Stimulated activated CD8-positive, alpha-beta memory T cell treated with anti-CD3 and anti-CD28 coated beads, Interleukin-4, amount 100 ng/mL, for 4 hours (primary cell): ENCODE measurements at regions not wholly inside any gene's neighbourhood (a gene's known extent, or its start where the extent isn't known, plus 50 kb on each side); places are given as distances from the start of the nearest gene placed in this dataset.
"Not testable (repeated sequence)": the region's sequence is repeated elsewhere in the genome, so short reads cannot be mapped to it uniquely, and the experiment has no call there.

ENCODE experiments used
- DNase-seq, 2 donors: peaks; one replicate each; pipeline ENCODE4 v3.0.0-alpha.2; 2020; ENCODE audit warnings: low read depth in 2 of 2, low spot score in 1 of 2

- DNase-seq = no peak
Observed at GRCh38 chr18:51519571-51519970, 322.1 kb upstream of the MEX3C start.

GRCh38 chr18:51520676-51521180 is 323.2 kb upstream of the MEX3C start:
- no peak for DNase-seq

- no peak for DNase-seq
Observed at GRCh38 chr18:51522338-51522737, 324.9 kb upstream of the MEX3C start.

DNA sequence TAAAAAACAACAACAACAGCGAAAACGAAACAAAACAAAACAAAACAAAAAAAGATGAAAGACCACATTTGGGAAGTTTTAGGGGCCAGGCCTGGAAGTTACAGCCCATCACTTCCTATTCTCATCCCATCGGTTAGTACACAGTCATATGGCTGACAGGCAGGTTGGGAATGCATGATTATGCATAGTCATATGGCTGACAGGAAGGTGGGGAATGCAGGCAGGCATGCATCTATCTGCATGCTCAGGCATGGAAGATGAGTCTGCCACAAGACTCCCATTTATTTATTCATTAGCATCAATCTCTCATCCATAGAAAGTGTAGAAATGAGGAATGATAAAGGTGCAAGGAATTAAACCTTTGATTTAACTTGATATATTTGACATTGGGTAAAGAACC is 325.3 kb upstream of the MEX3C start:
- DNase-seq = no peak

- no peak for DNase-seq
Observed at GRCh38 chr18:51523671-51524070, 326.2 kb upstream of the MEX3C start.

DNA sequence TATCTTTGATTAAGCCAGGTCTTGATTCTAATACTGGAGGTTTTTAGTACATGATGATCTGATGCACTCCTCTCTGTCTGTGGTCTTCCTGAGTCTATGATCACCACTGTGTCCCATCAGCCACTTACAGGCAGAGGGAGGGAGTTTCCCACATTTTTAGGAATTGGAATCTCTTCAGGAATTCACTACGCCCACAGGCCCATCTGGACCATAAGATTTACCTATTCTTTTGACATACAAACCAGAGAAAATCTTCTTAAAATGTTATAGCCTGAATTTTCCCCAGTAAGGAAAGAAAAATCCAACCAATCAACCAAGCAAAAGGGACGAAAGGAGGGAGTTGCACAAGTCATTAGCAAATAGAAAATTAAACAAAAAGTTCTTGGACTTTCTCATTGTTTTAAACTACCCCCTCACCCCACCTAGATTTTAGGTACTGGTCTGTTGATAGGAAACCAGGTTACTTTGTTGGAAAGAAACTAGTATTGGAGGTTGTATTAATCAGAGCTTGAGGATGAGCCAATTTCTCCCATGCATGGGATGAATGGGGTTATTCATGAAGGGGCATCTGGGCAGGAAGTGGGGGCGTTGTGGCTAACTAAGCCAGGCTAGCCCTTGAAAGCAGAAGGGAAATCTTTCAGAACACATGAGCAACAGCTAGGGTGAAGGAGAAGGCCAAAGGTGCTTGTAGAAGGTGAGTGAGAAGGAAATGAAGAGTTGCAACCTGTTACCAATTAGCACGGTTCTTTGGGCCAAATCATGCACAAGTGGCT is 328.2 kb upstream of the MEX3C start:
- DNase-seq = no peak

DNA sequence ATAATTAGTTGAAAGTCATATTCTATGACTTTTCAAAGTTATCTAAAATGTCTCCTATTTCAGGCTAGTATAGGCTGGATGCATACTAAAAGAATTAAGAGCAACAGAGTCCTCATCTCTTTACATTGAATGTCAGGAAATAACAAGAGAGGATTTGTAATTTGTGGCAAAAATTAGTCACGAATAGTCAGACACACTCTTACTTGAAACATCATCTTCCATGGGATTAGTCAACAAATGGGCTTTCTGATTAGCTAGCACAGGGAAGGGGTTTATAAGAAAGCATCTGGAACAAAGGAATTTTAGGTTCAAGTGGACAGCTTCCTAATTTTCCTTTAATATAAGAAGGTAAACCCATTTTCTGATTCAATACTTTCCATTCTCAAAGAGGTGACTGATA is 330.3 kb upstream of the MEX3C start:
- DNase-seq = no peak

DNA sequence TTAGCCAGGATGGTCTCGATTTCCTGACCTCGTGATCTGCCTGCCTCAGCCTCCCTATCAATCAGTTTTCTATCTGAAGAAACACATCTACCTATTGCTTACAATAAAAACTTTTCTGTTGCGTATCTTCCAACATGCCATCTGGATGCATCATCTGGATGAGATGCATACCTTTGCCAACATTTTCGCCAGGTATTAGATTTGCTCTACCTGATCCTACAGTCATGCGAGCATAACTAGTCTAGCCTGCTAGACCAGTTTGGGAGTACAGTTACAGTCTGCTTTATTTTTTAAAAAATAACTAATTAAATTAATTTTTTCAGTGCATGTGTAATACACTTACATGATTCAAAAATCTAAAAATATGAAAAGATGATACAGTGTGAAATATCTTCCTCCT is 334.0 kb upstream of the MEX3C start:
- no peak for DNase-seq

DNA sequence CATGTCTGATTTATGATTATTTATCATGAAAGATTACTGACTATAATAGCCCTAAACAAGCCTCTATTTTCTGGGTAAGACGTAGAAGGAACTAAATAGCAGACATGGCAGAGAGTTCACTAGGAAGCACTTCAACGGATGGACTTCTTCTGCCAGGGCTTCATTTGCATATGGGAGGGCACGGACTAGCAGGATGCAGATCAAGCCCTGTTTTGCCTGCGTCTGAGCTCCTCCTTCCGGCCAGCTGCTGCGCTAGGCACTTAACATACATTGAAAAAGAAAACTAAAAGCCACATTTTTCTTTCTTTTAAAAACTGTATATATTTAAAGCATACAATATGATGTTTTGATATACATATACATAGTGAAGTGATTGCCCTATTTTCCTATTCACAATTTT is 340.0 kb upstream of the MEX3C start:
- DNase-seq = no peak

GRCh38 chr18:51540562-51540961 is 343.1 kb upstream of the MEX3C start:
- no peak for DNase-seq

- no peak for DNase-seq
Observed at GRCh38 chr18:51541230-51541629, 343.7 kb upstream of the MEX3C start.

GRCh38 chr18:51543658-51544155 is 346.2 kb upstream of the MEX3C start:
- no peak for DNase-seq

DNA sequence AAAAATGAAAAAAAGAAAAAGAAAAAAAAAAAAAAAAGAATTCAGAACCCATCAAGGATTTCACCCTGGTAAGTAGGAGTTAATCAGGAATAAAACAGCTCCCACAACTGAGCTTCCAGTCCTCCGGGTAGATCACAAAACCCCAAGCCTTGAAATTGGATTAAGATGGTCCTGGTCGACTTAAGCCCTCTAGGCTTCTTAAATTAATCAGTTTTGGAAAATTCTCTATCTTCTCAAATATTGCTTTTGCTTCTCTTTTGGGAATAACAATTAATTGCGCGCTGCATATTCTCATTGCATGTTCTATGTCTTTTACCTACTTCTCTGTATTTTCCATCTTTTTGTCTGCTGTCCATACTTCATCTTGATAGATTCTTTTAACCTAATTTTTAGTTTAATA is 348.0 kb upstream of the MEX3C start:
- DNase-seq = no peak

GRCh38 chr18:51559198-51559901 is 361.9 kb upstream of the MEX3C start:
- no peak for DNase-seq

DNA sequence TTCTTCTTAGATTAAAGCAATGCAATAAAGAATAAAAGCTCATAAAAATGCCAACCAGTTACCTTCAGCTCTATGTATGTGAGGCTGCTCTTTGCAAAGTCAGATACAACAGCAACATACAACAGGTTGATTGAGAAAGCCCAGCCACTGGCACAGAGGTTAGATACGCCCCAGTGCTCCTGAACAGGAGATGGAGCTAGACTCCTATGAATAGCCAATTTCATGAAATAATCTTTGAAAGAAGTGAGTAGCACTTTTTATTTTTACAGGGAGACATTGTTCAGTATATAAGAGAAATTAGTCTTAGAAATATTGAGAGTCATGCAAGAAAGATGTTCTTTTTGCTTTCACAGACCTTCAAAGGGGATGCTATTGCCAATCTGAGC is 362.4 kb upstream of the MEX3C start:
- no peak for DNase-seq

DNA sequence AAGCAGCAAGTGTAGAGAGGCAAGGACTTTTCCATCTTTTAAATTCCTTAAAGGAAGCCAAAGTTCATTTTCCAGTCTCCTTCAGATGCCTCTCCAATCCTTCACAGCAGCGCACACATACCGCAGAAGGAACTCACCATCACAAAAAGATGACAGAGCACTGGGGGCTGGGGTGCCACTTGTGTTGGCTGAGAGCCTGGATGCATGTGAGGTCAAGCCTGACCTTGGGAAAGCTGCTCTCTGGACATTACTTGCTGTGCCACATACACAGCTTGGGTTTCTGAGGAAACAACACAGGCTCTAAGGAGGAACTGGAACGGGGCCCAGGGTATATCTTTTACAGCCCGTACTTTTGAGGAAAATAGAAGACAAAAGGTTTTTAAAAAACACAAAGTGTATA is 364.3 kb upstream of the MEX3C start:
- no peak for DNase-seq

- DNase-seq = no peak
Observed at GRCh38 chr18:51562866-51563265, 365.4 kb upstream of the MEX3C start.

DNA sequence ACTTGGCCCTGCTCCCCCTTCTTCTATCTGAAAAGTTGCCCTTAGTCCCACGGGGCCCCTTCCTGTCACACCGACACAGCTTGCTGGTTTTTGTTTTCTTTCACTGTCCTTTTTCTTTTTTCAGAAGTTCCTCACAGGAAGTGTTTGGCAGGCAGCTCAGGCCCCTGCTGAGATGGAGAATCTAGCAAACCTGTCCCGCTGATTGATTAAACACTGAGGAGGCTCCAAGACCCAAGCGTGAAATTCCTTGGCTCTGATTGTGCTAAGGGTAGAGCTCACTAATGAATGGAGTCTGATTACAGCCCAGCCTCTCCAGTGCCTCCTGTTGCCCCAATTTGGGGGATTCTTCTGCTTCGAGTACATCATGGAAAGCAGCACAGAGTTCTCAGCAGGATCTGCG is 365.9 kb upstream of the MEX3C start:
- no peak for DNase-seq

GRCh38 chr18:51568151-51568550 is 370.7 kb upstream of the MEX3C start:
- DNase-seq = no peak

DNA sequence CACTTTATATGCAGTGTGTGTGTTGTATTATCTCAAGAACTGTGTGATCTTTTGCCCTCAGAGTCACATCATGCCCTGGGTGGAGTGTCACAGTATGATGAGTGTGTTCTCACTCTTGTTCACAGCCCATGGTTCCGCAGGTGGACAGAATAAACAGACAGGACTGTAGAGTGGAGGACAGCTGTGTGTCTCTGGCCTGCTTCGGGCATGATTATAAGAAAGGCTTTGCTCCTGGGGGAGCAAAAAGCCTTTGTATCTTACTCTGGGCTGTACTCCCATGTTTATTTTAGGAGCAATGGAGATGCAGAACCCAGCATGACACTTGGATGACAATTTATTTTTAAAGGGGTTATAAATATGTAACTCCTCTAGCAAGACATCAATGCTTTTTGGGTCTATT is 371.7 kb upstream of the MEX3C start:
- DNase-seq = no peak

- no peak for DNase-seq
Observed at GRCh38 chr18:51569561-51569960, 372.1 kb upstream of the MEX3C start.

- not testable (repeated sequence) for DNase-seq
Observed at GRCh38 chr18:51570071-51570470, 372.6 kb upstream of the MEX3C start.
